ENCODE measurements at regions not wholly inside any gene's neighbourhood (a gene's known extent, or its start where the extent isn't known, plus 50 kb on each side); places are given as distances from the start of the nearest gene placed in this dataset.

DNA sequence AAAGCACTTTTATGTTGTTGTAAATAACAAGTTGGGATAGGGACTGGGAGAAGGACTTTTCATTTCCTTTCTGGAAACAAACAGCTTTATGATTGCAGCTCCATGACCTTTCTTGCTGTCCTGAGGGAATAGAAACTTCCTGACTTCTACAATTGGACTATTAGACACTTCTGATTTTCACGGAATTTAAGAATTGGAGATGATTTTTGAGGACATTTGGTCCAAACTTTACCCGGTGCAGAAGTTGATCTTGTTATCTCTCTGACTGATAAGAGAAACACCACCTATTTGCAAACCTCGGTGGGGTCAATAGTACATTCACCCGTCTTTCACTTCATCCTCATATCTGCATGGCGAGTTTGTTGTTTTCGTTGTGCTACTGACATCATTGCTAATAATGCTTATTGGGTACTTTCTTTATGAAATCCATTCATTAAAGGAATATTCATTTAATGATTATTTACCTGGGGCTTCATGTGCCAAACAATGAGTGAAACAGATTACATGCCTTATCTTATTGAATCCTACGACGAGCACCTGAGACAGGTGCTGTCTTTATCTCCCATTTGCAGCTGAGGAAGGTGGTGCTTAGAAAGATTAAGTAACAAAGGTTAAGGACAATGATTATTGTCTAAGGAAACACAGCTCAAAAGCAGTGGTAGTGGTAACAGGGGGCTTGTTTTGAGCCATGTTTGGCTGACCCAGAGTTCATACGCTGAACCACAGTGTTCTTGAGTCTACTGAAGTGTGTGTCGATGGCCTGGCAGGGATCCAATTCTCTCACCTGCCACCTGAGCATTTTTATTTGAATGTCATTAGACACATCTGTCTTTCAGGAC, 176.9 kb upstream of the FAM20A start:
- no peak overlapping the region for H3K27ac ChIP-seq
- TF ChIP-seq ZFX (IDR thresholded peaks at IDR 0.05) (no peak), CTCF (conservative IDR thresholded peaks at IDR 0.05) (no peak)

DNA sequence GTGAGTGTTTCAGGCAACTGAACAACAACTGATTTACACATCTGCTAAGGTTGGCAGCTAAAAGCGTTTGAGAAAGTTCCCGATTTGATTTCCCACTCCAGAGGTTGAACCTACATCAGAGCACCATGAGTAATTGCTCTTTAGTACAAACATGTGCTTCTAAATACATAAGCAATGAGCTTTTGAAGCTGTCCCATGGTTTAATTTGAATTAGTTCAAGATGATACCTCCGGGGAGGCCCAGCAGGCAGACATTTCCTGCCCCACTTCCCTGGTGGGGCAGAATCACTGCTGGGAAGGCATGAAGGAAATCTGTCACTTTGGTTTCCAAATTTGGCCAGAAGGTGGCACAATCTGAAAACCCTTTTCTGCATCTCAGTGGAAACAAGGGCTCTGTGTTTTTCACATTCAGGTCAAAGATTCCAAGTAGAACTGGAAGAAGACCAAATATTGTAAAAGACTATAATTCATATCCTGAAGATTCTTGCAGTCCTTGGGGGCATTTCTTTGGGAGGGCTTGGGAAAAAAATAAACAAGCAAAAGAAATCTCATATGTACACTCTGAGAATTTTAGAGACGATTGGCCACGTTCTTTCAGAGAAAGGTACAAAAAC, 176.2 kb upstream of the FAM20A start:
- H3K27ac ChIP-seq: no peak overlapping the region
- TF ChIP-seq CTCF (conservative IDR thresholded peaks at IDR 0.05) (peak; percentile 81), ZFX (IDR thresholded peaks at IDR 0.05) (no peak)

DNA sequence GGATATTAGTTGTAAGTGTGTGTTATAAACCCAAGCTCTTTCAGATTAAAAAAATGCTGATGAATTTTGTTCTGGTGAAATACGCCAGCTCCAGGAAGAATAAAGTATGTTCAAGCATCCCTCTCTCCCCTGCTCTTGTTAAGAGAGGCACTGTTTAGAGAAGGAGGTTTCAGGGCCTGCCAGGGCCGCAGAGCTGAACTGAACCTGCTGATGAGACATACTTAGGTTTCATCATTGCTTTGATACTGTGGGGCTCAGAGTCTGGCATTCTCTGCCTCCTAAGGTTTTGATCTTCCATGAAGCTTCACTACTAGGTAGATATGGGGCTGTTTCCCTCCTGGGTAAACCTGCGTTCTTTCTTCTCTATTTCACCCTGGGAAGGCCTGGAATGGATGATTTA, 175.3 kb upstream of the FAM20A start:
- TF ChIP-seq CTCF (conservative IDR thresholded peaks at IDR 0.05): no peak
- no peak overlapping the region for H3K27ac ChIP-seq

DNA sequence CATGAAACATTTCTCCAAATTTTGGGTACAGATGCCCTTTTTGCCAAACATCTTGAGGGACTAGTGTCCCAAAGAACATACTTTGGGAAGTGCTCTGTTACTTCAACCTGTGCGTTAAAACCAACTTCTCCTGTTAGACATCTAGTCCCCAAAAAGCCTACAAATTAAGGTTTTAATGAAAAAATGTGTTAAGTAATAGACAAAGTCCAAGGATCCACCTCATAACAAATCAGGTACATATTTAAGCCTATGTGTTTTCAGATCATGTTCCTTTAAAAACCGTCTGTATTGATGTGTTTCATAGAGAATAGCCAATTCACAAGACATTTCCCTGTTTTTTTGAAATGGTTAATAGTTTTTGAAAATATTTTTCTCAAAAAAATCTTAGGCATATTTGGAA, 174.8 kb upstream of the FAM20A start:
- TF ChIP-seq ZFX (IDR thresholded peaks at IDR 0.05) (no peak), CTCF (conservative IDR thresholded peaks at IDR 0.05) (no peak)
- no peak overlapping the region for H3K27ac ChIP-seq

DNA sequence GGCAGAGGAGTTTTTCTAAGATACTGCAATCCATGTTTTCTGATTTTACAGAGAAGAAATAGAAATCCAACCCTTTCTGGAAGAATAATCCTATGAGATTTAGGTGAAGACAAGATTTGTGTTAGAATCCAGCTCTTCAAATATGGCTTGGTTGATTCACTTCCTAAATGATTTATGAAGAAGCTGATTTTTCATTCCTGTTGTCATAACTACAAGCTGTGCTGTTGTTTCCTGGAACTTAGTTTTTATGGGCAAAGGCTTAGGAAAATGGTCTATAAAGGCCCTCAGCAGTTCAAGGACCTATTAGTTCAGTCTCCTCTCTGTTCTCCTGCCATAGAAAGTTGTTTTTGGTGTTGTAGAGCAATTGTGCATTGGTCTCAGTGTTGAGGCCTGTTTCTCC, 174.2 kb upstream of the FAM20A start:
- no peak for TF ChIP-seq CTCF (conservative IDR thresholded peaks at IDR 0.05)
- TF ChIP-seq ZFX (IDR thresholded peaks at IDR 0.05): no peak
- H3K27ac ChIP-seq: no peak overlapping the region

DNA sequence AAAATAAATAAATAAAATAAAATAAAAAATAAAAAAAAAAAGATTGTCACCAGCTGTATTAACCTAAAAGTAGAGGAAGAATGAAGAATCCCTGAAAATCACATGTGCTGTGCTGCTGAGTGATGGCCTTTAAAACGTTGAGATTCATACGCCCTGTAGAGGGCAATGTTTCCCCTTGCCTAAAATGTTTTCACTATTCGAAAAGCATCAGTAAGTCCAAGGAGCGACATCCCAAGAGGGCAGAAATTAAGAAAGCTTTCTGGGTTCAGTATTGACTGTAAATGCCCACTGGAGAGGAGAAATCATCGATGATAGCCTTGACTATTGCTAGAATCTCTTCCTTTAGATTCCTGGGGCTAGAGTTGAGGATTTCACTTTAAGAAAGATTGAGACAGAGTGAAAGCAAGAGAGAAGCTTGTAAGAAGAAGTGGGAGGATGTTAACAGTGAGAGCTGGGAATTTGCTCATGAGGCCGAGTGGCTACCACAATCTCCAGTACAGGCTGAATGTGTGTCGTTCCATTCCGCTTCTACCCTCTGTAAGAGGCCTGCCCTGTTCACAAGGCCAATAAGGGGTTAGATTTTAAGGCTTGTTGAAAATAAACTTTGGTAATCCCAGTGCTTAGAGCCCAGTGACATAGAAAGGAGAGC, 170.8 kb upstream of the FAM20A start:
- peak; percentile 83 for TF ChIP-seq CTCF (conservative IDR thresholded peaks at IDR 0.05)
- no peak for TF ChIP-seq ZFX (IDR thresholded peaks at IDR 0.05)
- H3K27ac ChIP-seq: no peak overlapping the region

DNA sequence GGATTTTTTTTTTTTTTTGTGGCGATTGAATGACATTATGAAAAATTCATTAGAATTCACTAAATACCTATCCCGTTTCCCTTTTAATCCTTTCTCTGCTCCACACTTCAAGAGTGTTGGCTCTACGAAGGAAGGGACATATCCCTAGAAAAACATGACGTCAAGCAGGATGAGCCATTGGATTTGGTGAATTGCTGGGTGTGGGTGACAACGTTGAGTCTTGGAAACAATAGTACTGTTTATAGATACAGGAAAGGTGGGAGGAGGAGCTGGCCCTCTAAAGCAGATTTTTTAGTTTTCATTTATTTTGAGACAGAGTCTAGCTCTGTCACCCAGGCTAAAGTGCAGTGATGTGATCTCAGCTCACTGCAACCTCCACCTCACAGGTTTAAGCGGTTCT, 167.6 kb upstream of the FAM20A start:
- TF ChIP-seq ZFX (IDR thresholded peaks at IDR 0.05) (no peak), CTCF (conservative IDR thresholded peaks at IDR 0.05) (no peak)

More for the DNA sequence above, 167.6 kb upstream of the FAM20A start:
- H3K27ac ChIP-seq: no peak overlapping the region
